B cell (primary cell): ENCODE measurements at regions not wholly inside any gene's neighbourhood (a gene's known extent, or its start where the extent isn't known, plus 50 kb on each side); places are given as distances from the start of the nearest gene placed in this dataset.

Source experiments
- EZH2 ChIP-seq: IDR thresholded peaks from 2 replicates; pipeline ENCODE4 v1.6.1; 2012; ENCODE audit warnings: borderline replicate concordance, low read depth, mild to moderate bottlenecking, moderate library complexity, low read length; ENCODE audit not compliant: insufficient read depth, poor library complexity, severe bottlenecking
- TF ChIP-seq, protein P1 (sequence below): fragments of 200-600 bp; IDR thresholded peaks from one replicate; pipeline ENCODE4 v1.8.0; 2022; ENCODE audit warnings: antibody characterized with exemption, mild to moderate bottlenecking

GRCh38 chr9:29021632-29022031 lies 1448.4 kb upstream of the C9orf72 start:
- TF ChIP-seq, protein P1, sequence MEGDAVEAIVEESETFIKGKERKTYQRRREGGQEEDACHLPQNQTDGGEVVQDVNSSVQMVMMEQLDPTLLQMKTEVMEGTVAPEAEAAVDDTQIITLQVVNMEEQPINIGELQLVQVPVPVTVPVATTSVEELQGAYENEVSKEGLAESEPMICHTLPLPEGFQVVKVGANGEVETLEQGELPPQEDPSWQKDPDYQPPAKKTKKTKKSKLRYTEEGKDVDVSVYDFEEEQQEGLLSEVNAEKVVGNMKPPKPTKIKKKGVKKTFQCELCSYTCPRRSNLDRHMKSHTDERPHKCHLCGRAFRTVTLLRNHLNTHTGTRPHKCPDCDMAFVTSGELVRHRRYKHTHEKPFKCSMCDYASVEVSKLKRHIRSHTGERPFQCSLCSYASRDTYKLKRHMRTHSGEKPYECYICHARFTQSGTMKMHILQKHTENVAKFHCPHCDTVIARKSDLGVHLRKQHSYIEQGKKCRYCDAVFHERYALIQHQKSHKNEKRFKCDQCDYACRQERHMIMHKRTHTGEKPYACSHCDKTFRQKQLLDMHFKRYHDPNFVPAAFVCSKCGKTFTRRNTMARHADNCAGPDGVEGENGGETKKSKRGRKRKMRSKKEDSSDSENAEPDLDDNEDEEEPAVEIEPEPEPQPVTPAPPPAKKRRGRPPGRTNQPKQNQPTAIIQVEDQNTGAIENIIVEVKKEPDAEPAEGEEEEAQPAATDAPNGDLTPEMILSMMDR = no peak
- TF ChIP-seq EZH2 = no peak
